Ascending aorta (tissue), 2 donors: ENCODE measurements at regions not wholly inside any gene's neighbourhood (a gene's known extent, or its start where the extent isn't known, plus 50 kb on each side); places are given as distances from the start of the nearest gene placed in this dataset.

ENCODE experiments used
- DNase-seq, 2 donors: peaks; one replicate each; pipeline ENCODE4 v3.0.0-alpha.2; 2019; ENCODE audit warnings: low spot score in 2 of 2
- H3K27ac ChIP-seq, 2 donors: fragments of 200-600 bp; sonication (generic); one replicate each; pipeline ENCODE4 v1.5.1; 2016 to 2017; ENCODE audit warnings: mild to moderate bottlenecking in 1 of 2
- H3K27me3 ChIP-seq: fragments of 200-600 bp; sonication (generic); one replicate; pipeline ENCODE4 v1.5.1; 2017
- H3K36me3 ChIP-seq, 2 donors: fragments of 200-600 bp; sonication (generic); one replicate each; pipeline ENCODE4 v1.5.1; 2016
- H3K4me1 ChIP-seq, 2 donors: fragments of 200-600 bp; sonication (generic); one replicate each; pipeline ENCODE4 v1.5.1; 2016 to 2017; ENCODE audit warnings: mild to moderate bottlenecking in 1 of 2
- H3K4me3 ChIP-seq, 2 donors: fragments of 200-600 bp; sonication (generic); one replicate each; pipeline ENCODE4 v1.5.1; 2016 to 2017; ENCODE audit warnings: mild to moderate bottlenecking in 1 of 2
- H3K9me3 ChIP-seq, 2 donors: fragments of 200-600 bp; sonication (generic); one replicate each; pipeline ENCODE4 v1.5.1; 2016
- CTCF ChIP-seq, 3 experiments: fragments of 200-600 bp in 2 of 3; fragments of 450-650 bp in 1 of 3; sonication (generic) in 2 of 3; IDR thresholded peaks; one replicate each; pipeline ENCODE4 v1.5.1; 2016 to 2019; ENCODE audit warnings: antibody characterized with exemption in 3 of 3, mild to moderate bottlenecking in 1 of 3, moderate library complexity in 1 of 3
- intact Hi-C: fragments of 100-400 bp; cut with DNase I; formaldehyde crosslinking; loops from one replicate; pipeline ENCODE4 v1.15.1; 2023

GRCh38 chr19:29421196-29421545 lies 104.6 kb upstream of the VSTM2B start:
- H3K9me3 ChIP-seq: no peaks in the 10 kb centered on the region
- intact Hi-C loops: no loop called here
- no peaks in the 10 kb centered on the region for H3K4me1 ChIP-seq
- H3K27me3 ChIP-seq: no peaks in the 10 kb centered on the region
- H3K4me3 ChIP-seq: no peak overlapping the region
- TF ChIP-seq CTCF (IDR thresholded peaks at IDR 0.05): no peak
- no peak for DNase-seq
- H3K36me3 ChIP-seq: no peaks in the 10 kb centered on the region
- no peak overlapping the region for H3K27ac ChIP-seq

- Histone ChIP-seq H3K36me3 (no peaks in the 10 kb centered on the region), H3K27ac (no peak overlapping the region), H3K4me1 (no peaks in the 10 kb centered on the region), H3K4me3 (no peak overlapping the region), H3K9me3 (no peaks in the 10 kb centered on the region), H3K27me3 (no peaks in the 10 kb centered on the region)
- DNase-seq: no peak
- intact Hi-C loops: no loop called here
- TF ChIP-seq CTCF (IDR thresholded peaks at IDR 0.05): no peak
Measured at GRCh38 chr19:29422047-29422446, 103.7 kb upstream of the VSTM2B start.

- H3K27ac ChIP-seq: no peak overlapping the region
- no peak for TF ChIP-seq CTCF (IDR thresholded peaks at IDR 0.05)
Measured at GRCh38 chr19:29422486-29423085, 103.2 kb upstream of the VSTM2B start.

GRCh38 chr19:29428071-29428470 lies 97.7 kb upstream of the VSTM2B start:
- intact Hi-C loops: no loop called here
- Histone ChIP-seq H3K27me3 (no peaks in the 10 kb centered on the region), H3K4me1 (no peaks in the 10 kb centered on the region), H3K27ac (no peak overlapping the region), H3K9me3 (no peaks in the 10 kb centered on the region), H3K36me3 (no peaks in the 10 kb centered on the region), H3K4me3 (no peak overlapping the region)
- no peak for TF ChIP-seq CTCF (IDR thresholded peaks at IDR 0.05)
- DNase-seq: no peak

More at GRCh38 chr19:29422486-29423085, 103.2 kb upstream of the VSTM2B start:
- intact Hi-C loops: no loop called here
- H3K36me3 ChIP-seq: no peaks in the 10 kb centered on the region
- no peaks in the 10 kb centered on the region for H3K27me3 ChIP-seq
- DNase-seq: no peak
- H3K4me3 ChIP-seq: no peak overlapping the region
- no peaks in the 10 kb centered on the region for H3K9me3 ChIP-seq
- no peaks in the 10 kb centered on the region for H3K4me1 ChIP-seq

- H3K36me3 ChIP-seq: no peaks in the 10 kb centered on the region
- no peaks in the 10 kb centered on the region for H3K9me3 ChIP-seq
- H3K27me3 ChIP-seq: no peaks in the 10 kb centered on the region
- H3K27ac ChIP-seq: no peak overlapping the region
- no peak overlapping the region for H3K4me3 ChIP-seq
- intact Hi-C loops: no loop called here
- no peak for DNase-seq
- no peak for TF ChIP-seq CTCF (IDR thresholded peaks at IDR 0.05)
- no peaks in the 10 kb centered on the region for H3K4me1 ChIP-seq
Measured at GRCh38 chr19:29429021-29429420, 96.8 kb upstream of the VSTM2B start.

- DNase-seq: no peak
- no peaks in the 10 kb centered on the region for H3K4me1 ChIP-seq
- no peak overlapping the region for H3K27ac ChIP-seq
- no peak overlapping the region for H3K4me3 ChIP-seq
- intact Hi-C loops: no loop called here
- TF ChIP-seq CTCF (IDR thresholded peaks at IDR 0.05): no peak
- H3K9me3 ChIP-seq: no peaks in the 10 kb centered on the region
- no peaks in the 10 kb centered on the region for H3K36me3 ChIP-seq
- H3K27me3 ChIP-seq: no peaks in the 10 kb centered on the region
Measured at GRCh38 chr19:29429581-29429980, 96.2 kb upstream of the VSTM2B start.
